ENCODE measurements at regions not wholly inside any gene's neighbourhood (a gene's known extent, or its start where the extent isn't known, plus 50 kb on each side); places are given as distances from the start of the nearest gene placed in this dataset.
A peak's percentile ranks its signal among the peaks of the same experiment; 100 is the strongest.
"Not testable (repeated sequence)": the region's sequence is repeated elsewhere in the genome, so short reads cannot be mapped to it uniquely, and the experiment has no call there.

- DNase-seq, result no peak
Observed at GRCh38 chr6:134784336-134784735, 165.6 kb downstream of the ALDH8A1 start.

- no peak for DNase-seq
Observed at GRCh38 chr6:134778431-134778830, 171.5 kb downstream of the ALDH8A1 start.

GRCh38 chr6:134774201-134774638 lies 175.7 kb downstream of the ALDH8A1 start:
- peak; percentile 54 for DNase-seq

- no peak for DNase-seq
Observed at GRCh38 chr6:134772671-134773360, 177.1 kb downstream of the ALDH8A1 start.

- DNase-seq, result no peak
Observed at GRCh38 chr6:134768931-134769330, 181.0 kb downstream of the ALDH8A1 start.

GRCh38 chr6:134766497-134766896 lies 183.4 kb downstream of the ALDH8A1 start:
- no peak for DNase-seq

GRCh38 chr6:134764741-134765140 lies 185.2 kb downstream of the ALDH8A1 start:
- no peak for DNase-seq

- DNase-seq, result not testable (repeated sequence)
Observed at GRCh38 chr6:134763575-134763974, 186.3 kb downstream of the ALDH8A1 start.

GRCh38 chr6:134758621-134759020 lies 191.3 kb downstream of the ALDH8A1 start:
- no peak for DNase-seq

- DNase-seq, result no peak
Observed at GRCh38 chr6:134757911-134758361, 192.0 kb downstream of the ALDH8A1 start.

GRCh38 chr6:134756374-134757025 lies 193.4 kb downstream of the ALDH8A1 start:
- no peak for DNase-seq

GRCh38 chr6:134754013-134754690 lies 195.7 kb downstream of the ALDH8A1 start:
- DNase-seq, result no peak

GRCh38 chr6:134753001-134753400 lies 196.9 kb downstream of the ALDH8A1 start:
- DNase-seq, result no peak

- no peak for DNase-seq
Observed at GRCh38 chr6:134752445-134752844, 197.5 kb downstream of the ALDH8A1 start.

GRCh38 chr6:134750669-134751068 lies 199.2 kb downstream of the ALDH8A1 start:
- DNase-seq, result peak; percentile 91

GRCh38 chr6:134748484-134748883 lies 201.4 kb downstream of the ALDH8A1 start:
- no peak for DNase-seq

- not testable (repeated sequence) for DNase-seq
Observed at GRCh38 chr6:134747197-134747596, 202.7 kb downstream of the ALDH8A1 start.

GRCh38 chr6:134746140-134746539 lies 203.8 kb downstream of the ALDH8A1 start:
- no peak for DNase-seq

GRCh38 chr6:134745192-134745591 lies 204.7 kb downstream of the ALDH8A1 start:
- not testable (repeated sequence) for DNase-seq

- DNase-seq, result no peak
Observed at GRCh38 chr6:134744301-134744700, 205.6 kb downstream of the ALDH8A1 start.

- DNase-seq, result no peak
Observed at GRCh38 chr6:134741200-134741536, 208.7 kb downstream of the ALDH8A1 start.

GRCh38 chr6:134740473-134741199 lies 209.3 kb downstream of the ALDH8A1 start:
- DNase-seq, result peak; percentile 57

- no peak for DNase-seq
Observed at GRCh38 chr6:134740027-134740373, 209.9 kb downstream of the ALDH8A1 start.

All from fibroblast of skin of right quadriceps (primary cell).